ENCODE measurements at regions not wholly inside any gene's neighbourhood (a gene's known extent, or its start where the extent isn't known, plus 50 kb on each side); places are given as distances from the start of the nearest gene placed in this dataset.

- no peaks in the 10 kb centered on the region for H3K36me3 ChIP-seq (ENCODE audit: insufficient read depth in 1 of 2, low read depth in 1 of 2)
- no peaks in the 10 kb centered on the region for H3K27me3 ChIP-seq (ENCODE audit: insufficient read depth in 3 of 3, low read length in 2 of 3)
- 87 to 88% (median 88%) methylated on average over 5 of the region's 5 CpGs for WGBS, 3 donors
- no peaks in the 10 kb centered on the region for H3K4me1 ChIP-seq
- DNase-seq (no peak), ATAC-seq (no peak)
- H3K4me3 ChIP-seq: no peak overlapping the region
- intact Hi-C loops (cut with DNase I): no loop called here
- no peak overlapping the region for H3K27ac ChIP-seq
- no peak for TF ChIP-seq CTCF (IDR thresholded peaks at IDR 0.05)
- H3K9me3 ChIP-seq: no peaks in the 10 kb centered on the region
These were observed 89.1 kb upstream of the TET2 start for GRCh38 chr4:105057370-105058105.

- no peak overlapping the region for H3K27ac ChIP-seq
- H3K36me3 ChIP-seq (ENCODE audit: insufficient read depth in 1 of 2, low read depth in 1 of 2): no peaks in the 10 kb centered on the region
- no peak for DNase-seq
- ATAC-seq: no peak
- no peaks in the 10 kb centered on the region for H3K27me3 ChIP-seq (ENCODE audit: insufficient read depth in 3 of 3, low read length in 2 of 3)
- H3K4me3 ChIP-seq: no peak overlapping the region
- H3K4me1 ChIP-seq: no peaks in the 10 kb centered on the region
- no peak for TF ChIP-seq CTCF (IDR thresholded peaks at IDR 0.05)
- intact Hi-C loops (cut with DNase I): no loop called here
- WGBS, 3 donors: 85 to 90% (median 89%) methylated on average over 3 of the region's 3 CpGs
- no peaks in the 10 kb centered on the region for H3K9me3 ChIP-seq
These were observed 88.4 kb upstream of the TET2 start for GRCh38 chr4:105058177-105058812.

GRCh38 chr4:105059337-105059736 lies 87.3 kb upstream of the TET2 start:
- no peak for TF ChIP-seq CTCF (IDR thresholded peaks at IDR 0.05)
- no peak overlapping the region for H3K27ac ChIP-seq
- H3K36me3 ChIP-seq (ENCODE audit: insufficient read depth in 1 of 2, low read depth in 1 of 2): no peaks in the 10 kb centered on the region
- intact Hi-C loops (cut with DNase I): no loop called here
- H3K9me3 ChIP-seq: no peaks in the 10 kb centered on the region
- no peak overlapping the region for H3K4me3 ChIP-seq
- H3K4me1 ChIP-seq: no peaks in the 10 kb centered on the region
- H3K27me3 ChIP-seq (ENCODE audit: insufficient read depth in 3 of 3, low read length in 2 of 3): no peaks in the 10 kb centered on the region
- no peak for DNase-seq
- no peak for ATAC-seq

GRCh38 chr4:105060628-105061027 lies 86.0 kb upstream of the TET2 start:
- Histone ChIP-seq H3K36me3 (ENCODE audit: insufficient read depth in 1 of 2, low read depth in 1 of 2) (no peaks in the 10 kb centered on the region), H3K27ac (no peak overlapping the region), H3K4me1 (no peaks in the 10 kb centered on the region), H3K9me3 (no peaks in the 10 kb centered on the region), H3K27me3 (ENCODE audit: insufficient read depth in 3 of 3, low read length in 2 of 3) (no peaks in the 10 kb centered on the region), H3K4me3 (no peak overlapping the region)
- no peak for DNase-seq
- intact Hi-C loops (cut with DNase I): no loop called here
- TF ChIP-seq CTCF (IDR thresholded peaks at IDR 0.05): no peak
- WGBS, 3 donors: 52 to 61% (median 59%) methylated on average over 1 of the region's 1 CpG
- ATAC-seq: no peak

Data from psoas muscle (tissue), 7 donors.